HG02571 (cell line): ENCODE measurements at regions not wholly inside any gene's neighbourhood (a gene's known extent, or its start where the extent isn't known, plus 50 kb on each side); places are given as distances from the start of the nearest gene placed in this dataset.
"Not testable (repeated sequence)": the region's sequence is repeated elsewhere in the genome, so short reads cannot be mapped to it uniquely, and the experiment has no call there.

Experiments
- ATAC-seq: cut with Tn5 transposase; IDR thresholded peaks from one replicate; pipeline ENCODE4 v1.9.1; 2021; ENCODE audit warnings: mild to moderate bottlenecking, moderate library complexity; ENCODE audit not compliant: unreplicated experiment

DNA sequence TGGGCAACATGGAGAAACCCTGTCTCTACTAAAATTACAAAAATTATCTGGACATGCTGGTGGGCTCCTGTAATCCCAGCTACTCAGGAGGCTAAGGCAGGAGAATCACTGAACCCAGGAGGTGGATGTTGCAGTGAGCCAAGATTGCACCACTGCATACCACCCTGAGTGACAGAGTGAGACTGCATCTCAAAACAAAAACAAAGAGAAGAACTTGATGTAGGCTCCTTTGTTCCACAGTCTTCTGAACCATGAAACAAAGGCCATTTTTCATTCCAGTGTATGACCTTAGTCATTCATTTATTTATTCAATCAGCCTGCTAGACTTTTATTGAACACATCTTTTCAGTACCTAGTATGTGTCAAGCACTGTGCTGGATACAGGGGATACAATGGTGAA, 369.6 kb downstream of the FAT3 start:
- no peak for ATAC-seq

- ATAC-seq, result no peak
Measured at GRCh38 chr11:92595052-92595451, 370.4 kb downstream of the FAT3 start.

DNA sequence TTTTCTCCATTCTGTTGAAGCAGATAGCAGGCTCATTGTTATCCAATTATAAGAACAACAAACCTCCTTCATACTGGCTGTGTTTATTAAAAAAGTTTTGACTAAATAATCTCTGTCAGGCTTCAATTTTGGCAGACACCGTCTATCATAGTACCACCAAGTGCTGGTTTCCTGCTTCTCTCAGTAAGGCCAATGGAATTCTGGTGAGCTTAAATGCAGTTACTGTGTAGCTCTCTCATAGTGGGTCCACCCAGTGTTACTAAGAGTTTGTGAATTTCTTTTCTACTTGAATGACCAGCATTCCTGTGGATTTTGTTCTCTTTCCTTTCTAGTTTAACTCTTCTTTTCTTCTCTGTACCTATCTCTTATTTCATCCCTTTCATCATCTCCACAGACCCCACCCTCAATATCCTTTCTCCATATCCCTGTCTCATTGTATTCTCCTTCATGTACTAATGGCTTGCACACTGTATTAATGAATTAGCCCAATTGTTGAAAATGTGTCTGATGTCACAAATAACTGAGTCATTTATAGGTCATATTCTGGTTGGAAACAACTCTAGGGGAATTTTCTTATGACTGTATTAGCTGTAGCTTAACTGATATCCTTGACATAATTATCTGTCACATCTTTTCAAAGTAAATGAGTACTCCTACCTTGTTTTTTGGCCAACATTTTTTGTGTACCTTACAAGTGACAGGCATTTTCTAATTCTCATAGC, 372.1 kb downstream of the FAT3 start:
- ATAC-seq, result no peak

DNA sequence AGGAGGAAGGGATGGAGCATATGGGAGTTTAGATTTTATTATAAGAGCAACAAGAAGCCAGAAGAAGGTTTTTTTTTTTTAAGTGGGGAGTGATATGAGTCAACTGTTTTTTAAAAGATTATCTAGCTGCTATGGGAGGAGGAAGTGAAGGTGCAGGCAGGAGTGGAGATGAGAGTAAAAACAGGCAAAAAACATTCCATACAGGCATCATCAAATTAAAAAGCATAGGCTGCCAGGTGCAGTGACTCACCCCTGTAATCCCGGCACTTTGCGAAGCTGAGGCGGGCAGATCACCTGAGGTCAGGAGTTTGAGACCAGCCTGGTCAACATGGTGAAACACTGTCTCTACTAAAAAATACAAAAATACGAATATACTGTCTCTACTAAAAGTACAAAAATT, 368.4 kb upstream of the MTNR1B start:
- ATAC-seq, result no peak

DNA sequence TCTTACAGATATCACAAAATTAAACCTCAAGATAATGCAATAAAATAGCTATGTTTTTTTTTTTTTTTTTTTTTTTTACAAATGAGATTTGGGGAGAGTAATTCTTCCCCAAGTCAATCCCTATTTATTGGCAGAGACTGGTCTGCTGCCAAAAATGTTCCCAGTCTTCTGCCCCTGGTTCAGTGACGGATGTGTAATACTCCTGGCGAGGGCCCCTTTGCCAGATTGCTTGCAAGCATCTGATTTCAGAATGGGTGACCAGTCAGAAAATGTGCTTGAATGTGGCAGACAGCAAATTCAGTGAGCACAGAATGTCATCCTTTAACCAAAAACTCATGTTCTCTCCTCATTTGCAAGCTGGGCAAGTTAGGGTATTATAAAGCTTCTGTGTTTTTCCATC, 363.8 kb upstream of the MTNR1B start:
- ATAC-seq, result no peak

DNA sequence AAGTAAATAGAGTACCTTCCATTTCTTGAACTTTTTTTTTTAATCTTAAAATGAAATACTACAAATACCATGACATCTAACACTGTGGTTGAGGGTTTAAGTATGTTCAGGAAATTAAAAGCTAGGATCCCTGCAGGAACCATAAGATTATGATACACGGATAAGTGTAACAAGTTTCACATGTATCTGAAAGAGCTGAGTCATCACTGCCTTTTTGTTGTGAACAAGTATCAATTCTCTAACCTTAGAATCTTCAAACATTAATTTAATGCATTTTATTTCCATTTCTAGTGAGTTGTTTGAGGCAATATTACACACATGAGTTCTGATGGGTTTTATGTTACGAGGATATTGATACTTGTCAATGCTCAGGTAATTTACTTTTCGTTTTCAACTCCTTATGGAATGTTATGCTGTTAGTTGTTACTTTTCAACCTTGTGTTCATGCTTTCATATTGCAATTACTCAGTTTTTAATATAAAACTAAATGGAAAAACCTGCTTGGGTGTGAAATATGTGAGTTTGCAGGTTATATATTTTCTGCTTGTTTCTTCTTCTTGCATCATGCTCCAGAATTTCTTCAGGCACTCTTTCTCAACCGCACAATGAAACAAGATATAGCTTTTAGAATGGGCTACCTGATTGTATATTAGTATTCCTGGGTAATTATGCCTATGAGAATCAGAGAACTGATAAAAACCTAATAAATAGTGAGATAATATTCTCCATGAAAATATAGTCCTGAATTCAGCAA, 361.3 kb upstream of the MTNR1B start:
- no peak for ATAC-seq

DNA sequence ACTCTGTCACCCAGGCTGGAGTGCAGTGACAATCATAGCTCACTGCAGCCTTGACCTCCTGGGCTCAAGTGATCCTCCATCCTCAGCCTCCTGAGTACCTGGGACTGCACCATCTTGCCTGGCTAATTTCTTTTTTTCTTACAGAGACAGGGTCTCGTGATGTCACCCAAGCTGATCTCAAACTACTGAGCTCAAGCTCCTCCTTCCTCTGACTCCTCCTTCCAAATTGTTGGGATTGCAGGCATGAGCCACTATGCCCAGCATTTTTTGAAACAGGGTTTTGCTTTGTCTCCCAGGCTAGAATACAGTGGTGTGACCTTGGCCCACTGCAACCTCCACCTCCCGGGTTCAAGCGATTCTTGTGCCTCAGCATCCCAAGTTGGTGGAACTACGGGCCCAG, 358.3 kb upstream of the MTNR1B start:
- ATAC-seq, result no peak

- not testable (repeated sequence) for ATAC-seq
Measured at GRCh38 chr11:92618020-92618419, 351.4 kb upstream of the MTNR1B start.

DNA sequence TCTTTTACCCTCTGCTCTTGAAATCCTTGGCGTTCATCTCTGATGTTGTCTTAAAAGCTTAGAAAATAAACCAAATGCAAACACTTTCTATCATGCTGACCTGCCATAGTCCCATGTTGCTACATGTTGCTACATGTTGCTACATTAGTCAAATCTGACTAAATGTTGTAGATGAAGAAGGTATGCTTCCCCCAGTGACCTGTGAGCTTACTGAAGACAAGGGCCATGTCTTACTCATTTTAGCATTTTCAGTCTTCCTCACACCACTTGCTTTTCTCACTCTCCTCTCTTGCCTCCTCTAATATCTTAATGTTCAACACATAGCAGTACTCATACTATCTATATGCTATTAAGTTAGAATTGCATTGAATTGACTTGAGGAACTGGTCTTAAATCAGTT, 346.4 kb upstream of the MTNR1B start:
- no peak for ATAC-seq

DNA sequence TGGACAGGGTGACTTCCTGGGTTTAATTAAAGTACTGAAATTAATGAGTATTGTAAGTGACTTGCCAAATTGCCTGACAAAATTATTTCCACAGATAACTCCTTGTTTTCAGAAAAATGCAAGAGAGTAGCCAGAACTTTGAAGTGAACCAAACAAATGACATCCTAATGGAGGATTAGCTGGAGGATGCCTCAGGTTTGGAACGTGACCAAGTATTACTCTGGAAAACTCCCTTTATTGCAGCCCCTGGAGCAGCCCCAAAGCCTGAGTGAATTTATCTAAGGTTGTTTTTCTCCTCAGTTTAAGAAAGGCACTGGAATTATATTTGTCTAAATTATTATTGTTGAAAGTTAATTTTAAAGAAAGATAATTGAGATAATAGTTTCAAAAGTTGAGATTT, 343.6 kb upstream of the MTNR1B start:
- ATAC-seq, result no peak

- ATAC-seq, result no peak
Measured at GRCh38 chr11:92626624-92627023, 342.8 kb upstream of the MTNR1B start.

GRCh38 chr11:92627615-92628256, 341.7 kb upstream of the MTNR1B start:
- no peak for ATAC-seq

DNA sequence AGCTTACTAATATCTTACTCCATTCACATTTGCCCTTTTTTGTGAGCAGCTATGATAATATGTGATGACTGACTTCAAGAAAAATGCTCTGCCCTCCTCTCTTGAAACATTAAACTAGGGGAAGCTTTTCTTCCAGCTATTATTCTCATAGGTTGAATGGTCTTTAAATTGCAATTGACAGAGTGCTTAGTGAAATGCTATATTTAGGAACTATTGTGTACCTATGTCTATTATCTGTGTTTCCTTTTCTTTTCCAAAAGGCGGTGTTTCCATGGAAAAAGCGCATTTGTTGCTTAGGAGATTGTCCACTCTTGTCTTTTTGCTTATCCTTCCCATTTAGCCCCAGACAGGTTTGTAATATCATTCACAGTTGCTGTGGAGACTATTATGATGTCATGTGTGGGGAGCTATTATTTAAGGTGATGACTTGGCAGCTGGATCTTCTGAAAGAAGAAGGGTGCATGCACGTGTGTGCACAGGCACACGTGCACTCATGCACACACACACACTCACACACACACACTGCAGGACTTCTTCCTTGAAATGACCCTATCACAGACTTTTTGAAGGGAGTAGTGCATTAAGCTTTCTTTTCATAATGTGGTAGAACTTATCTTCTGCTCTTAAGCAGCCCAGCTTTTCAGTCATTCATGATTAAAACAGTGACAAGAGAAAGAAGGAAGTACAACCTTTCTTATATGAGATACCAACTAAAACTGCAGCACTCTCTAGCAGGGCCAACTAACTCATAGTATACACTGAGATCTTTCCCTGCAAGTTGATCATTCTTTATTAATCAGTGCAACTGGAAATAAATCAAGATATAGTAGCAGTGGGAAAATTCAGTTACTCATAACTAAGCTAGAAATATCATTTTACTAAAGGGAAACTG, 340.8 kb upstream of the MTNR1B start:
- ATAC-seq, result no peak

DNA sequence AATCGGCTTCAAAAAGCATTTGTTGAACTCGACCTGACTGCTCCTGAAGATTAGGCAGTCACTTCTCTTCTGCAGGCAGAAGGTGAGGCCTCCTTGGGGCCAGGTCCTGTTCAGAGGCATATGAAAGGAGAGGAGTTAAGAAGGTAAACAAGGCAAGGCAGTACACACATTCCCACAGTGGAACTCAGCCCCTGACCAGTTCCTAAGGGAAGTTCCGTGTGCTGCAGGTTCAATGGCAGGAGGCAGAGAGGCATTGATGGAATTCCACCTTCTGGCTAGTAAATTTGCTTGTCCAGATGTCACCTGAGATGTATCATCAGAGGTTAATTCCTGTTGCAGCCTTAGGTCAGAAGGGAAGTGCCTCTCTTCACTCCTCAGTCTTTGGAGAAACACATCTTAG, 337.0 kb upstream of the MTNR1B start:
- no peak for ATAC-seq

DNA sequence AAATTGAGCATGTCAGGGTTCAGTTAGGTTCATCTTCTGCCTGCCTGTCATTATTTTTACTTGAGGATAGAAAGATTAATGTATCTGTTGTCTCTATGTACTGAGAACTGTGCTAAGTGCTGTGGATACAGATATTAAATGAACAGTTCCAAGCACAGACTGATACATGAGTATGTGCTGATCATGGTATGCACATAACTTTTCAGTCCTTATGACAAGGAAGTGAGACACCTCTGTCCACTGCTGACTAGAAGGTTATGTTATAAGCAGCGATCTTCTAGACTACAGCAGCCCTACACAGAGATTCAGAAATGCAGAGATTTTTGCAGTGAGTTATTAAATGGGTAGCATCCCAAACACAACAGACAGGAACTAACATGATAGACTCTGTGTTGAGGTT, 335.6 kb upstream of the MTNR1B start:
- ATAC-seq, result no peak

GRCh38 chr11:92636543-92637188, 332.8 kb upstream of the MTNR1B start:
- ATAC-seq, result no peak

DNA sequence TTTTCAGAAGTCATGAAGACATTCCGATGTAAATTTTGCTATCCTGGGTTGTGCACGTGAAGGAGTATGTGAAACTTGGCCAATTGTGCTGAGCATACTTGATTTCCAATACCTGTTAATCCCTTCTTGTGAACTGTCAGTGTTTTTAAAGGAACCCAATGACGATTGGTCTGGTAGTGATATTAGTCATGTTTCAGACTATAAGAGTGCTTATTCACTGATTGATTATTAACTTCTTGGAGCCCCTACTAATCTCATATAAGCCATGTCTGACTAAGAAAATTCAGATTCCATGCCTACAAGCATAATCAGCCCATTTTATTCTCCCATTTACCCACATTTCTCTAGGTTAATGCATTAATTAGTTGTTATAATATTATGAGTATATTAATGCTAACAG, 330.8 kb upstream of the MTNR1B start:
- ATAC-seq, result no peak

DNA sequence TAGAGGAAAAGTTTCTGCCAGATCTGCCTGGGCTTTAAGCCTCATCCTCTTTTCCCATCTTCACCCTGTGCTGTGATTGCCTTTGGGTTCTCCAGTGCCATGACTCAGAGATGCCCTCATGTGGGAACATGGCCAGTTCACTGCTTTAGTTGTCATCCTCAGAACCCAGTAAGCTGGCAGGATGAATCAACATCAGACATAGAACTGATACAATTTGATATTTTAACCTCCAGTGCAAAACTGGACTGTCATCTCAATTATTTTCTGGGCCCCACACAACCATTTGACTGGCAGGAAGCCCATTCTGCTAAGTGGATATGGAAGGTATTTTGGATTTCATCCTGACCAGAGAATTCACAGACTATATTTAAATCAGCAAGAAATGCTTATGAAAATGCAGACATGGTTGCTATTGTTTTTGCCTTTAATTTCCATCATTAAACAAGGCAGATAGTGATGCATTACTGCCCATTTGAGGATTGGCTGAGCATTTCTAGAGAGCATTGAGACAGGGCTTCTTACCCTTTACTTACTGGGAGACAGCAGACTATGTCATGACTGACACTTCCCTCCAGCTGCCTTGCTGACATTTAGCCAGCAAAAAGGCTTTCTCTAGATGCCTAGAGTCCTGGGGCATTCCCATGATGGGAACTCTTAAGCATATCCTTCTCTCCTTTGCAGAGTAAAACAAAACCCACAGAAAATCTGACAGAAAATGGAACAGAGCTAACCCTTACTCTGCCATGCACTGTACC, 327.1 kb upstream of the MTNR1B start:
- ATAC-seq, result no peak

GRCh38 chr11:92643827-92644226, 325.6 kb upstream of the MTNR1B start:
- no peak for ATAC-seq
